Panc1 (cell line): ENCODE measurements at regions not wholly inside any gene's neighbourhood (a gene's known extent, or its start where the extent isn't known, plus 50 kb on each side); places are given as distances from the start of the nearest gene placed in this dataset.

Source experiments
- ATAC-seq: fragments of 200-7000 bp; cut with Tn5 transposase; 2 replicates; pipeline ENCODE4 v1.9.1; 2020; ENCODE audit warnings: mild to moderate bottlenecking, moderate library complexity
- BruUV-seq: library from RNA; stranded (reverse); fragments of 400-500 nt; replicated peaks from 2 replicates; lab custom pipeline; 2021; lab: Mats Ljungman, UMichigan
- CTCF ChIA-PET: fragments of 300-600 bp; sonication (Branson Sonifier 250); formaldehyde crosslinking; loops from one replicate; lab custom pipeline; 2022; ENCODE audit warnings: antibody characterized with exemption; lab: Charles Lee
- POLR2A ChIA-PET: fragments of 300-600 bp; sonication (Branson Sonifier 250); formaldehyde crosslinking; loops from one replicate; lab custom pipeline; 2022; ENCODE audit warnings: antibody characterized with exemption; lab: Charles Lee
- DNase-seq: peaks from one replicate; pipeline ENCODE4 v3.0.0-alpha.2; 2010; ENCODE audit warnings: low read depth, low spot score
- H3K27ac ChIP-seq: 2 replicates; pipeline ENCODE4 v1.5.1; 2011; ENCODE audit warnings: mild to moderate bottlenecking, low read length, inconsistent platforms
- H3K27me3 ChIP-seq: fragments of 200-500 bp; sonication (Bioruptor generic); 2 replicates; pipeline ENCODE4 v1.6.0; 2014; ENCODE audit warnings: low read length, inconsistent platforms; ENCODE audit not compliant: control insufficient read depth, insufficient read depth
- H3K36me3 ChIP-seq: fragments of 200-500 bp; sonication (Bioruptor generic); 2 replicates; pipeline ENCODE4 v1.5.1; 2014; ENCODE audit warnings: inconsistent platforms, mild to moderate bottlenecking, low read length, moderate library complexity; ENCODE audit not compliant: control insufficient read depth, insufficient read depth
- H3K4me1 ChIP-seq: 2 replicates; pipeline ENCODE4 v1.5.1; 2011; ENCODE audit warnings: inconsistent platforms, mild to moderate bottlenecking, low read length, moderate library complexity; ENCODE audit not compliant: control insufficient read depth, insufficient read depth
- H3K4me3 ChIP-seq, 2 experiments: 2 replicates each; pipeline ENCODE4 v1.5.1; 2011 to 2012; ENCODE audit warnings: low read depth in 2 of 2, low read length in 2 of 2, mild to moderate bottlenecking in 2 of 2, inconsistent platforms in 1 of 2, moderate library complexity in 1 of 2
- H3K9me3 ChIP-seq: fragments of 200-500 bp; sonication (Bioruptor generic); 2 replicates; pipeline ENCODE4 v1.5.1; 2014; ENCODE audit warnings: low read depth, mild to moderate bottlenecking, inconsistent platforms, low read length, moderate library complexity; ENCODE audit not compliant: control insufficient read depth, insufficient read depth
- POLR2AphosphoS5 ChIP-seq: IDR thresholded peaks from 2 replicates; pipeline ENCODE4 v1.6.1; 2012; ENCODE audit warnings: mild to moderate bottlenecking, low read depth, low read length, moderate library complexity
- SIN3A ChIP-seq: IDR thresholded peaks from 2 replicates; pipeline ENCODE4 v1.6.1; 2012; ENCODE audit warnings: low read depth, mild to moderate bottlenecking, low read length, moderate library complexity, borderline replicate concordance; ENCODE audit not compliant: insufficient read depth
- TCF7L2 ChIP-seq: IDR thresholded peaks from 2 replicates; pipeline ENCODE4 v1.6.1; 2011; ENCODE audit warnings: mild to moderate bottlenecking, low read depth, low read length, inconsistent platforms
- in situ Hi-C: cut with HindIII; loops from 2 replicates; pipeline ENCODE4 v1.10.0; 2016; ENCODE audit warnings: low sequenced_read_pairs, low pct_unique_long_range_greater_than_20kb
- intact Hi-C: fragments of 100-400 bp; cut with micrococcal nuclease; formaldehyde crosslinking; loops from one replicate; pipeline ENCODE4 v1.10.0; 2022; ENCODE audit not compliant: unreplicated experiment
- TF ChIP-seq, protein P1 (sequence below): fragments of 450-650 bp; IDR thresholded peaks from 2 replicates; pipeline ENCODE4 v1.5.1; 2017; ENCODE audit warnings: mild to moderate bottlenecking
- TF ChIP-seq, protein P2 (sequence below), 2 experiments: IDR thresholded peaks; 2 replicates each; pipeline ENCODE4 v1.6.1; 2011 to 2012; ENCODE audit warnings: low read depth in 2 of 2, control low read depth in 1 of 2, low read length in 1 of 2, mild to moderate bottlenecking in 1 of 2, moderate library complexity in 1 of 2; ENCODE audit not compliant: insufficient read depth in 1 of 2

- TF ChIP-seq, protein P1, sequence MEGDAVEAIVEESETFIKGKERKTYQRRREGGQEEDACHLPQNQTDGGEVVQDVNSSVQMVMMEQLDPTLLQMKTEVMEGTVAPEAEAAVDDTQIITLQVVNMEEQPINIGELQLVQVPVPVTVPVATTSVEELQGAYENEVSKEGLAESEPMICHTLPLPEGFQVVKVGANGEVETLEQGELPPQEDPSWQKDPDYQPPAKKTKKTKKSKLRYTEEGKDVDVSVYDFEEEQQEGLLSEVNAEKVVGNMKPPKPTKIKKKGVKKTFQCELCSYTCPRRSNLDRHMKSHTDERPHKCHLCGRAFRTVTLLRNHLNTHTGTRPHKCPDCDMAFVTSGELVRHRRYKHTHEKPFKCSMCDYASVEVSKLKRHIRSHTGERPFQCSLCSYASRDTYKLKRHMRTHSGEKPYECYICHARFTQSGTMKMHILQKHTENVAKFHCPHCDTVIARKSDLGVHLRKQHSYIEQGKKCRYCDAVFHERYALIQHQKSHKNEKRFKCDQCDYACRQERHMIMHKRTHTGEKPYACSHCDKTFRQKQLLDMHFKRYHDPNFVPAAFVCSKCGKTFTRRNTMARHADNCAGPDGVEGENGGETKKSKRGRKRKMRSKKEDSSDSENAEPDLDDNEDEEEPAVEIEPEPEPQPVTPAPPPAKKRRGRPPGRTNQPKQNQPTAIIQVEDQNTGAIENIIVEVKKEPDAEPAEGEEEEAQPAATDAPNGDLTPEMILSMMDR, result no peak
- TF ChIP-seq, protein P2, sequence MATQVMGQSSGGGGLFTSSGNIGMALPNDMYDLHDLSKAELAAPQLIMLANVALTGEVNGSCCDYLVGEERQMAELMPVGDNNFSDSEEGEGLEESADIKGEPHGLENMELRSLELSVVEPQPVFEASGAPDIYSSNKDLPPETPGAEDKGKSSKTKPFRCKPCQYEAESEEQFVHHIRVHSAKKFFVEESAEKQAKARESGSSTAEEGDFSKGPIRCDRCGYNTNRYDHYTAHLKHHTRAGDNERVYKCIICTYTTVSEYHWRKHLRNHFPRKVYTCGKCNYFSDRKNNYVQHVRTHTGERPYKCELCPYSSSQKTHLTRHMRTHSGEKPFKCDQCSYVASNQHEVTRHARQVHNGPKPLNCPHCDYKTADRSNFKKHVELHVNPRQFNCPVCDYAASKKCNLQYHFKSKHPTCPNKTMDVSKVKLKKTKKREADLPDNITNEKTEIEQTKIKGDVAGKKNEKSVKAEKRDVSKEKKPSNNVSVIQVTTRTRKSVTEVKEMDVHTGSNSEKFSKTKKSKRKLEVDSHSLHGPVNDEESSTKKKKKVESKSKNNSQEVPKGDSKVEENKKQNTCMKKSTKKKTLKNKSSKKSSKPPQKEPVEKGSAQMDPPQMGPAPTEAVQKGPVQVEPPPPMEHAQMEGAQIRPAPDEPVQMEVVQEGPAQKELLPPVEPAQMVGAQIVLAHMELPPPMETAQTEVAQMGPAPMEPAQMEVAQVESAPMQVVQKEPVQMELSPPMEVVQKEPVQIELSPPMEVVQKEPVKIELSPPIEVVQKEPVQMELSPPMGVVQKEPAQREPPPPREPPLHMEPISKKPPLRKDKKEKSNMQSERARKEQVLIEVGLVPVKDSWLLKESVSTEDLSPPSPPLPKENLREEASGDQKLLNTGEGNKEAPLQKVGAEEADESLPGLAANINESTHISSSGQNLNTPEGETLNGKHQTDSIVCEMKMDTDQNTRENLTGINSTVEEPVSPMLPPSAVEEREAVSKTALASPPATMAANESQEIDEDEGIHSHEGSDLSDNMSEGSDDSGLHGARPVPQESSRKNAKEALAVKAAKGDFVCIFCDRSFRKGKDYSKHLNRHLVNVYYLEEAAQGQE (IDR thresholded peaks at IDR 0.05; ENCODE audit: insufficient read depth in 1 of 2, low read depth in 2 of 2, low read length in 1 of 2), result no peak
- no peak for TF ChIP-seq SIN3A
- TF ChIP-seq POLR2AphosphoS5, result no peak
- TF ChIP-seq TCF7L2, result no peak
- POLR2A ChIA-PET, result no interaction called here
- no TSS peak for BruUV-seq
Measured at GRCh38 chr6:147757291-147757690, 248.8 kb downstream of the SAMD5 start.

DNA sequence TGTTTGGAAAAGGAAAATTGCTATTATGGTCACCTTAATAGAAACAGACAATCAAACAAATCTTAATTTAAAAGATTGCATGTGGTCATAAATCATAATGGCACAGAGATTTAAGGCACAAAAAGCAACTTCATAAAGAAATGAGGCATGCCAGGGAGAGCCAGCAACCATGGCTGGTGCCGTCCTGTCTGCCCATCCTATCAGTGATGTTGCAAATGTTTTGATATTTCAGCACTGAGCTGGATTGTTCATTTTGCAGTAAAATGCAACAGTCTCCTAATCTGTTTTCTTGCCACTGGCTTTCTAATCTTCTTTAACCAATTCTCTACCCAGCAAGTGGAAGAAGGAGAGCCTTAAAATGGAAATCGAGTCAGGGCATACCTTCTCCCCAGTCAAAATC lies 249.8 kb downstream of the SAMD5 start:
- no peaks in the 10 kb centered on the region for H3K36me3 ChIP-seq
- H3K4me1 ChIP-seq, result no peaks in the 10 kb centered on the region
- H3K27ac ChIP-seq, result no peak overlapping the region
- H3K4me3 ChIP-seq, result no peak overlapping the region
- DNase-seq, result no peak
- H3K9me3 ChIP-seq, result no peaks in the 10 kb centered on the region
- CTCF ChIA-PET, result no interaction called here
- no peaks in the 10 kb centered on the region for H3K27me3 ChIP-seq
- POLR2A ChIA-PET, result no interaction called here
- BruUV-seq, result no TSS peak
- no peak for ATAC-seq
- TF ChIP-seq, protein P2 (IDR thresholded peaks at IDR 0.05; ENCODE audit: insufficient read depth in 1 of 2, low read depth in 2 of 2, low read length in 1 of 2), result no peak
- no peak for TF ChIP-seq TCF7L2
- no peak for TF ChIP-seq SIN3A
- no peak for TF ChIP-seq POLR2AphosphoS5
- intact Hi-C loops (no loop called here), in situ Hi-C loops (no loop called here)

More at GRCh38 chr6:147757291-147757690, 248.8 kb downstream of the SAMD5 start:
- Histone ChIP-seq H3K4me1 (no peaks in the 10 kb centered on the region), H3K27ac (no peak overlapping the region), H3K9me3 (no peaks in the 10 kb centered on the region), H3K36me3 (no peaks in the 10 kb centered on the region), H3K27me3 (no peaks in the 10 kb centered on the region), H3K4me3 (no peak overlapping the region)
- DNase-seq, result no peak
- in situ Hi-C loops (no loop called here), intact Hi-C loops (no loop called here)
- CTCF ChIA-PET, result no interaction called here
- no peak for ATAC-seq
